HEK293 (cell line): ENCODE measurements at regions not wholly inside any gene's neighbourhood (a gene's known extent, or its start where the extent isn't known, plus 50 kb on each side); places are given as distances from the start of the nearest gene placed in this dataset.
A peak's percentile ranks its signal among the peaks of the same experiment; 100 is the strongest.

Experiments used
- CTCF ChIA-PET: fragments of 350-600 bp; formaldehyde crosslinking; extraction: SDS; loops from one replicate; lab custom pipeline; 2021; ENCODE audit warnings: antibody characterized with exemption; lab: Yijun Ruan, JAX
- POLR2A ChIA-PET: fragments of 300-600 bp; formaldehyde crosslinking; extraction: SDS; loops from one replicate; lab custom pipeline; 2020; ENCODE audit warnings: antibody characterized with exemption, inconsistent platforms; lab: Yijun Ruan, JAX
- H3K27ac ChIP-seq: fragments of 200-500 bp; sonication (Bioruptor generic); 2 replicates; pipeline ENCODE4 v1.5.1; 2014; ENCODE audit warnings: low read depth, low read length, control low read depth, inconsistent platforms; ENCODE audit errors: extremely low read depth
- H3K36me3 ChIP-seq, 2 experiments: fragments of 200-500 bp in 1 of 2; sonication (Bioruptor generic) in 1 of 2; 1 replicate in 1 of 2; 2 replicates in 1 of 2; pipeline ENCODE4 v1.5.1; 2014 to 2017; ENCODE audit warnings: inconsistent platforms in 2 of 2, low read length in 2 of 2; ENCODE audit not compliant: control insufficient read depth in 2 of 2, insufficient read depth in 1 of 2
- H3K4me1 ChIP-seq: fragments of 200-500 bp; sonication (Bioruptor generic); 2 replicates; pipeline ENCODE4 v1.5.1; 2014; ENCODE audit warnings: mild to moderate bottlenecking, low read length, inconsistent platforms; ENCODE audit not compliant: control insufficient read depth, insufficient read depth
- H3K4me3 ChIP-seq: 2 replicates; pipeline ENCODE4 v1.5.1; 2011; ENCODE audit warnings: low read depth, mild to moderate bottlenecking, control low read depth, low read length, moderate library complexity
- H3K9me3 ChIP-seq: fragments of 200-500 bp; sonication (Bioruptor generic); 2 replicates; pipeline ENCODE4 v1.5.1; 2014; ENCODE audit warnings: low read depth, low read length, inconsistent platforms; ENCODE audit not compliant: control insufficient read depth, insufficient read depth
- HOXC10 ChIP-seq: sonication (generic); formaldehyde crosslinking; IDR thresholded peaks from 2 replicates; pipeline ENCODE4 v1.8.1; 2023; ENCODE audit warnings: mild to moderate bottlenecking, missing genetic modification reagents
- KLF8 ChIP-seq: fragments of 450-650 bp; formaldehyde crosslinking; IDR thresholded peaks from 2 replicates; pipeline ENCODE4 v1.5.1; 2016; ENCODE audit warnings: missing biosample characterization, missing genetic modification characterization
- OSR2 ChIP-seq: fragments of 450-650 bp; formaldehyde crosslinking; IDR thresholded peaks from 2 replicates; pipeline ENCODE4 v1.5.1; 2016; ENCODE audit warnings: missing biosample characterization, missing genetic modification characterization
- ZNF223 ChIP-seq: fragments of 450-650 bp; formaldehyde crosslinking; IDR thresholded peaks from 2 replicates; pipeline ENCODE4 v1.5.1; 2016; ENCODE audit warnings: missing biosample characterization, missing genetic modification characterization
- ZNF341 ChIP-seq: fragments of 450-650 bp; formaldehyde crosslinking; IDR thresholded peaks from 2 replicates; pipeline ENCODE4; 2016; ENCODE audit warnings: low read depth, missing biosample characterization, missing genetic modification characterization
- ZNF366 ChIP-seq: fragments of 450-650 bp; formaldehyde crosslinking; conservative IDR thresholded peaks from 2 replicates; pipeline ENCODE4 v1.5.1; 2016; ENCODE audit warnings: missing biosample characterization, missing genetic modification characterization
- ZNF623 ChIP-seq: fragments of 450-650 bp; formaldehyde crosslinking; IDR thresholded peaks from 2 replicates; pipeline ENCODE4 v1.5.1; 2016; ENCODE audit warnings: missing biosample characterization, missing genetic modification characterization
- ZNF626 ChIP-seq: fragments of 450-650 bp; sonication (Bioruptor Pico); formaldehyde crosslinking; IDR thresholded peaks from 2 replicates; pipeline ENCODE4 v1.5.1; 2018; ENCODE audit warnings: missing biosample characterization, missing genetic modification characterization, inconsistent platforms
- ZNF658 ChIP-seq: fragments of 450-650 bp; formaldehyde crosslinking; IDR thresholded peaks from 2 replicates; pipeline ENCODE4; 2016; ENCODE audit warnings: missing biosample characterization, missing genetic modification characterization
- TF ChIP-seq, protein P1 (sequence below): fragments of 450-650 bp; formaldehyde crosslinking; IDR thresholded peaks from 2 replicates; pipeline ENCODE4 v1.5.1; 2016; ENCODE audit warnings: missing biosample characterization, missing genetic modification characterization
- TF ChIP-seq, protein P2 (sequence below): fragments of 450-650 bp; formaldehyde crosslinking; IDR thresholded peaks from 2 replicates; pipeline ENCODE4 v1.5.1; 2016; ENCODE audit warnings: missing biosample characterization, missing genetic modification characterization
- TF ChIP-seq, protein P3 (sequence below): fragments of 450-650 bp; IDR thresholded peaks from 2 replicates; pipeline ENCODE4 v1.5.1; 2018; ENCODE audit warnings: missing biosample characterization, missing genetic modification characterization
- TF ChIP-seq, protein P4 (sequence below): fragments of 450-650 bp; formaldehyde crosslinking; conservative IDR thresholded peaks from 2 replicates; pipeline ENCODE4 v1.5.1; 2016; ENCODE audit warnings: low read depth, missing biosample characterization, missing genetic modification characterization
- TF ChIP-seq, protein P5 (sequence below): fragments of 450-650 bp; formaldehyde crosslinking; IDR thresholded peaks from 2 replicates; pipeline ENCODE4 v1.5.1; 2016; ENCODE audit warnings: missing biosample characterization, missing genetic modification characterization

DNA sequence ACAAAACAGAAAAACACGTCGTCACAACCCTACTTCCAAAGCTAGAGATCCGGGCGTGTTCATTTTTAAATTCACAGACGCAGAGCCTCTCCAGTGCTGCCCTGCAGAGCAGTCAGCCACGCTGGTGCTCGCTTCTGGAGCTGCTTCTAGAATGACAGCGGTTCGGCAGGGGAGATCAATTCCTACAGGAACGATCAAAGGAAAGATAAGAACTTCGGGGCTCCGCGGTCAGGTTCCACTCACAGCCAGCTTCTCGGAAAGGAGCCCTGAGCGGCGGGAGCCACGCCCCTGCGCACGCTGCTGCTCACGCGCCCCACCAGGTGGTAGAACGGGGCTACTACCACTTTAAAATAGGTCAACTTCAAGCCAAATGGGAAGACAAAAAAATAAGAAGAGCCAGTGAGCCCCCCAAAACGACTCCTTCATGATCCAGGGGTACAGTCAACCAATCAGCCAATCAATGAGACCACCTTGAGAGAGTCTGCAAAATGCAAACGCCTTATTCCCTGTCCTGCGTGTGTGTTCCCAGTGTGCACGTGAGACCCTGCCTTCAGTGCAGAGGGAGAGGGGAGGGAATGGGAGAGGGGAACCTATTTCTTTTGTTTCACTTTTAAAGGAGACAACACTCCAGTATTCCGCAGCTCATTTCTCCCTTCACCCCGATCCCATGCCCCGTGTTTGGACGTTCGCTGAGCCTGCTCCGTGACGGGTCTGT, 209.7 kb downstream of the RBFOX3 start (continued):
- TF ChIP-seq, protein P1, sequence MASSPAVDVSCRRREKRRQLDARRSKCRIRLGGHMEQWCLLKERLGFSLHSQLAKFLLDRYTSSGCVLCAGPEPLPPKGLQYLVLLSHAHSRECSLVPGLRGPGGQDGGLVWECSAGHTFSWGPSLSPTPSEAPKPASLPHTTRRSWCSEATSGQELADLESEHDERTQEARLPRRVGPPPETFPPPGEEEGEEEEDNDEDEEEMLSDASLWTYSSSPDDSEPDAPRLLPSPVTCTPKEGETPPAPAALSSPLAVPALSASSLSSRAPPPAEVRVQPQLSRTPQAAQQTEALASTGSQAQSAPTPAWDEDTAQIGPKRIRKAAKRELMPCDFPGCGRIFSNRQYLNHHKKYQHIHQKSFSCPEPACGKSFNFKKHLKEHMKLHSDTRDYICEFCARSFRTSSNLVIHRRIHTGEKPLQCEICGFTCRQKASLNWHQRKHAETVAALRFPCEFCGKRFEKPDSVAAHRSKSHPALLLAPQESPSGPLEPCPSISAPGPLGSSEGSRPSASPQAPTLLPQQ (tag by site-specific recombination): no peak
- TF ChIP-seq, protein P2, sequence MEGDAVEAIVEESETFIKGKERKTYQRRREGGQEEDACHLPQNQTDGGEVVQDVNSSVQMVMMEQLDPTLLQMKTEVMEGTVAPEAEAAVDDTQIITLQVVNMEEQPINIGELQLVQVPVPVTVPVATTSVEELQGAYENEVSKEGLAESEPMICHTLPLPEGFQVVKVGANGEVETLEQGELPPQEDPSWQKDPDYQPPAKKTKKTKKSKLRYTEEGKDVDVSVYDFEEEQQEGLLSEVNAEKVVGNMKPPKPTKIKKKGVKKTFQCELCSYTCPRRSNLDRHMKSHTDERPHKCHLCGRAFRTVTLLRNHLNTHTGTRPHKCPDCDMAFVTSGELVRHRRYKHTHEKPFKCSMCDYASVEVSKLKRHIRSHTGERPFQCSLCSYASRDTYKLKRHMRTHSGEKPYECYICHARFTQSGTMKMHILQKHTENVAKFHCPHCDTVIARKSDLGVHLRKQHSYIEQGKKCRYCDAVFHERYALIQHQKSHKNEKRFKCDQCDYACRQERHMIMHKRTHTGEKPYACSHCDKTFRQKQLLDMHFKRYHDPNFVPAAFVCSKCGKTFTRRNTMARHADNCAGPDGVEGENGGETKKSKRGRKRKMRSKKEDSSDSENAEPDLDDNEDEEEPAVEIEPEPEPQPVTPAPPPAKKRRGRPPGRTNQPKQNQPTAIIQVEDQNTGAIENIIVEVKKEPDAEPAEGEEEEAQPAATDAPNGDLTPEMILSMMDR (tag by site-specific recombination): peak; percentile 72
- no peak for TF ChIP-seq ZNF658 (tag by site-specific recombination)

DNA sequence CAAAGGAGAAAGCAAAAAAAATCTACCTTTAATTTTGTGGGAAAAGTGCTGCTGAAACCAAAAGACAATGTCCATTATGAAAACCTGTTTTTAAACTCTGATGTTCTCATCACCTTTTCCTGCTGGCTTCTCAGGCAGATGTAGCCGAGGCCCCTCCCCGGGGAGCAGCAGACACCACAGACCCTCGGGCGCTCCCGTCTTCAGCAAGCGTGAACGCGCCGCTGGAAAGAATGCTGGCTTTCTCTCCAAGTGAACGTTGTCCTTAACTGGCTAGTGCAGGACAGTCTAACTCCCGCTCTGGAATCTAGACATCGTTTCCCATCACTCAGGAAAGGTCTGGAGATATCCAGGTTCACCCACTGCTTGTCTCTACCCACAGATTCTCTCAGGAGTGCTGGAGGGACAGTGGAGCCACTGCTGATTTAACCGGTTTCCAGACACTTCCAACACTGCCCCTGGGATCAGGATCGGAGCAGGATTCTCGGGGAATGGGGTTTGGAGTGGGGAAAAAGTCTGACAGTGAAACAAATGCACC, 211.2 kb downstream of the RBFOX3 start:
- H3K4me3 ChIP-seq: no peak overlapping the region
- TF ChIP-seq HOXC10 (CRISPR knock-in tag): no peak
- TF ChIP-seq ZNF626 (tag by site-specific recombination): no peak
- TF ChIP-seq, protein P3, sequence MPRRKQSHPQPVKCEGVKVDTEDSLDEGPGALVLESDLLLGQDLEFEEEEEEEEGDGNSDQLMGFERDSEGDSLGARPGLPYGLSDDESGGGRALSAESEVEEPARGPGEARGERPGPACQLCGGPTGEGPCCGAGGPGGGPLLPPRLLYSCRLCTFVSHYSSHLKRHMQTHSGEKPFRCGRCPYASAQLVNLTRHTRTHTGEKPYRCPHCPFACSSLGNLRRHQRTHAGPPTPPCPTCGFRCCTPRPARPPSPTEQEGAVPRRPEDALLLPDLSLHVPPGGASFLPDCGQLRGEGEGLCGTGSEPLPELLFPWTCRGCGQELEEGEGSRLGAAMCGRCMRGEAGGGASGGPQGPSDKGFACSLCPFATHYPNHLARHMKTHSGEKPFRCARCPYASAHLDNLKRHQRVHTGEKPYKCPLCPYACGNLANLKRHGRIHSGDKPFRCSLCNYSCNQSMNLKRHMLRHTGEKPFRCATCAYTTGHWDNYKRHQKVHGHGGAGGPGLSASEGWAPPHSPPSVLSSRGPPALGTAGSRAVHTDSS: no peak
- TF ChIP-seq ZNF223: no peak
- no peak for TF ChIP-seq OSR2 (tag by site-specific recombination)
- TF ChIP-seq, protein P4, sequence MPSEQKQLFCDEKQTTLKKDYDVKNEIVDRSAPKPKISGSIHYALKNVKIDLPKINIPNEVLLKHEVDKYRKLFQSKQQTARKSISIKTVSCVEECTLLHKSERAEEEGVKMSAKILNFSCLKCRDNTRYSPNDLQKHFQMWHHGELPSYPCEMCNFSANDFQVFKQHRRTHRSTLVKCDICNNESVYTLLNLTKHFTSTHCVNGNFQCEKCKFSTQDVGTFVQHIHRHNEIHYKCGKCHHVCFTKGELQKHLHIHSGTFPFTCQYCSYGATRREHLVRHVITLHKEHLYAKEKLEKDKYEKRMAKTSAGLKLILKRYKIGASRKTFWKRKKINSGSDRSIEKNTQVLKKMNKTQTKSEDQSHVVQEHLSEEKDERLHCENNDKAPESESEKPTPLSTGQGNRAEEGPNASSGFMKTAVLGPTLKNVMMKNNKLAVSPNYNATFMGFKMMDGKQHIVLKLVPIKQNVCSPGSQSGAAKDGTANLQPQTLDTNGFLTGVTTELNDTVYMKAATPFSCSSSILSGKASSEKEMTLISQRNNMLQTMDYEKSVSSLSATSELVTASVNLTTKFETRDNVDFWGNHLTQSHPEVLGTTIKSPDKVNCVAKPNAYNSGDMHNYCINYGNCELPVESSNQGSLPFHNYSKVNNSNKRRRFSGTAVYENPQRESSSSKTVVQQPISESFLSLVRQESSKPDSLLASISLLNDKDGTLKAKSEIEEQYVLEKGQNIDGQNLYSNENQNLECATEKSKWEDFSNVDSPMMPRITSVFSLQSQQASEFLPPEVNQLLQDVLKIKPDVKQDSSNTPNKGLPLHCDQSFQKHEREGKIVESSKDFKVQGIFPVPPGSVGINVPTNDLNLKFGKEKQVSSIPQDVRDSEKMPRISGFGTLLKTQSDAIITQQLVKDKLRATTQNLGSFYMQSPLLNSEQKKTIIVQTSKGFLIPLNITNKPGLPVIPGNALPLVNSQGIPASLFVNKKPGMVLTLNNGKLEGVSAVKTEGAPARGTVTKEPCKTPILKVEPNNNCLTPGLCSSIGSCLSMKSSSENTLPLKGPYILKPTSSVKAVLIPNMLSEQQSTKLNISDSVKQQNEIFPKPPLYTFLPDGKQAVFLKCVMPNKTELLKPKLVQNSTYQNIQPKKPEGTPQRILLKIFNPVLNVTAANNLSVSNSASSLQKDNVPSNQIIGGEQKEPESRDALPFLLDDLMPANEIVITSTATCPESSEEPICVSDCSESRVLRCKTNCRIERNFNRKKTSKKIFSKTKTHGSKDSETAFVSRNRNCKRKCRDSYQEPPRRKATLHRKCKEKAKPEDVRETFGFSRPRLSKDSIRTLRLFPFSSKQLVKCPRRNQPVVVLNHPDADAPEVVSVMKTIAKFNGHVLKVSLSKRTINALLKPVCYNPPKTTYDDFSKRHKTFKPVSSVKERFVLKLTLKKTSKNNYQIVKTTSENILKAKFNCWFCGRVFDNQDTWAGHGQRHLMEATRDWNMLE (tag by site-specific recombination): no peak
- TF ChIP-seq ZNF366: no peak
- TF ChIP-seq, protein P5, sequence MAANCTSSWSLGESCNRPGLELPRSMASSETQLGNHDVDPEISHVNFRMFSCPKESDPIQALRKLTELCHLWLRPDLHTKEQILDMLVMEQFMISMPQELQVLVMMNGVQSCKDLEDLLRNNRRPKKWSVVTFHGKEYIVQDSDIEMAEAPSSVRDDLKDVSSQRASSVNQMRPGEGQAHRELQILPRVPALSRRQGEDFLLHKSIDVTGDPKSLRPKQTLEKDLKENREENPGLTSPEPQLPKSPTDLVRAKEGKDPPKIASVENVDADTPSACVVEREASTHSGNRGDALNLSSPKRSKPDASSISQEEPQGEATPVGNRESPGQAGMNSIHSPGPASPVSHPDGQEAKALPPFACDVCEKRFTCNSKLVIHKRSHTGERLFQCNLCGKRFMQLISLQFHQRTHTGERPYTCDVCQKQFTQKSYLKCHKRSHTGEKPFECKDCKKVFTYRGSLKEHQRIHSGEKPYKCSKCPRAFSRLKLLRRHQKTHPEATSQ (tag by site-specific recombination): no peak
- TF ChIP-seq ZNF341 (tag by site-specific recombination): no peak
- TF ChIP-seq KLF8 (tag by site-specific recombination): no peak
- no peak for TF ChIP-seq ZNF623 (tag by site-specific recombination)
- TF ChIP-seq ZNF658 (tag by site-specific recombination): no peak
- no peak overlapping the region for H3K27ac ChIP-seq
- POLR2A ChIA-PET: no interaction called here
- no peaks in the 10 kb centered on the region for H3K4me1 ChIP-seq
- H3K36me3 ChIP-seq: no peaks in the 10 kb centered on the region
- CTCF ChIA-PET: interaction anchor here (0.7 to 5.5 kb wide), 5 partner anchors 8 to 312 kb away, joined by 3 to 106 read pairs (median 23); no protein-coding TSS in a partner anchor
- H3K9me3 ChIP-seq: no peaks in the 10 kb centered on the region
